T-cell (primary cell): ENCODE measurements at regions not wholly inside any gene's neighbourhood (a gene's known extent, or its start where the extent isn't known, plus 50 kb on each side); places are given as distances from the start of the nearest gene placed in this dataset.

Experiments
- ATAC-seq, 4 experiments: fragments of 200-7000 bp in 3 of 4; fragments of 150-1000 bp in 1 of 4; cut with Tn5 transposase; replicated peaks in 1 of 4; 1 replicate in 3 of 4; 2 replicates in 1 of 4; pipeline ENCODE4 v1.10.0; 2021; ENCODE audit warnings: moderate library complexity in 3 of 4, mild to moderate bottlenecking in 2 of 4, moderate number of reproducible peaks in 1 of 4
- CTCF ChIA-PET, 2 donors: fragments of 300-600 bp; sonication (Branson Sonifier 250); formaldehyde crosslinking; loops; one replicate each; lab custom pipeline; 2022; ENCODE audit warnings: antibody characterized with exemption in 2 of 2; lab: Charles Lee
- POLR2A ChIA-PET, 2 donors: fragments of 300-600 bp; sonication (Branson Sonifier 250); formaldehyde crosslinking; loops; one replicate each; lab custom pipeline; 2022; ENCODE audit warnings: antibody characterized with exemption in 2 of 2; lab: Charles Lee
- DNase-seq, 35 experiments: peaks; one replicate each; pipeline versions ENCODE4 v3.0.0 to v3.0.0-alpha.2; 2013 to 2023
- H3K27ac ChIP-seq: one replicate; pipeline ENCODE4 v1.5.1; 2013; ENCODE audit warnings: low read length
- H3K27me3 ChIP-seq, 2 experiments: replicated peaks in 1 of 2; 1 replicate in 1 of 2; 2 replicates in 1 of 2; pipeline versions ENCODE4 v1.6.1 to v1.7.0; 2013; ENCODE audit warnings: low read length in 1 of 2, mixed read lengths in 1 of 2; ENCODE audit not compliant: control insufficient read depth in 2 of 2, insufficient read depth in 2 of 2; ENCODE audit errors: extremely low read depth in 1 of 2
- H3K36me3 ChIP-seq, 2 donors: 1 replicate in 1 of 2; 2 replicates in 1 of 2; pipeline versions ENCODE4 v1.6.1 to v1.7.0; 2013; ENCODE audit warnings: low read length in 1 of 2; ENCODE audit not compliant: control insufficient read depth in 2 of 2, insufficient read depth in 1 of 2; ENCODE audit errors: extremely low read depth in 1 of 2
- H3K4me1 ChIP-seq, 2 experiments: 1 replicate in 1 of 2; 2 replicates in 1 of 2; pipeline versions ENCODE4 v1.6.1 to v1.7.0; 2013; ENCODE audit warnings: low read length in 2 of 2, mixed read lengths in 1 of 2; ENCODE audit not compliant: insufficient read depth in 2 of 2, control insufficient read depth in 1 of 2; ENCODE audit errors: extremely low read depth in 1 of 2
- H3K4me3 ChIP-seq, 2 donors: 1 replicate in 1 of 2; 2 replicates in 1 of 2; pipeline versions ENCODE4 v1.5.1 to v1.7.0; 2013; ENCODE audit warnings: mild to moderate bottlenecking in 2 of 2, low read length in 1 of 2, moderate library complexity in 1 of 2; ENCODE audit not compliant: control insufficient read depth in 1 of 2; ENCODE audit errors: extremely low read depth in 1 of 2
- H3K9me3 ChIP-seq: 2 replicates; pipeline ENCODE4 v1.7.0; 2013
- H3K27ac Mint-ChIP-seq, 2 donors: one replicate each; pipeline ENCODE4 v1.8.0; 2020 to 2021; ENCODE audit warnings: mild to moderate bottlenecking in 2 of 2, mixed read lengths in 2 of 2
- H3K27me3 Mint-ChIP-seq, 2 donors: one replicate each; pipeline ENCODE4 v1.8.0; 2021 to 2022; ENCODE audit warnings: mixed read lengths in 2 of 2
- H3K36me3 Mint-ChIP-seq: one replicate; pipeline ENCODE4 v1.8.0; 2021; ENCODE audit warnings: mixed read lengths
- H3K4me1 Mint-ChIP-seq, 3 donors: one replicate each; pipeline ENCODE4 v1.8.0; 2020 to 2022; ENCODE audit warnings: mixed read lengths in 3 of 3, mild to moderate bottlenecking in 1 of 3
- H3K4me3 Mint-ChIP-seq, 3 donors: one replicate each; pipeline ENCODE4 v1.8.0; 2020 to 2022; ENCODE audit warnings: mild to moderate bottlenecking in 3 of 3, mixed read lengths in 3 of 3, moderate library complexity in 3 of 3
- H3K9me3 Mint-ChIP-seq, 3 donors: one replicate each; pipeline ENCODE4 v1.8.0; 2020 to 2022; ENCODE audit warnings: mixed read lengths in 3 of 3
- WGBS: methylation state at CpG from one replicate; pipeline ENCODE4 v1.1.5; 2013; ENCODE audit warnings: missing lambda C conversion rate; ENCODE audit not compliant: insufficient coverage; 5-methylcytosine and 5-hydroxymethylcytosine counted together

DNA sequence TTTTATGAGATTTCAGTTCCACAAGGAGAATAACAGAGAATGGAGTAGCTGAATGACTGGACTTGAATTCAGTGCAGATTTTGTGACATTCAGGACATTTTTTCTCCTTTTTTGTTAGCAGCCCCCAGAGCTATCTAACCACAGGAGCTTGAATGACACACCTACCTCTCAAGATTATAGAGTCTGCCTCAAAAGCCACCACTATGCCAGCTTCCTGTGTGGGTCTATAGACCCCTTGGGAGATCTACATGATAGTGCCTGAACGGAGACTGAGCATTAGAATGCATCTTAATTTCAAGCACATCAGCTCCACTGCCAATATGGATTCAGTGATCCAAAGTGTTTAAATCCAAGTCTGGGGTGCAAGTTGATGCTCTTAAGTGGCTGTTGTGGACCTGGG lies 74.4 kb upstream of the ZNF648 start:
- no peak for DNase-seq
- Histone ChIP-seq H3K4me3 (no peak overlapping the region), H3K27me3 (no peaks in the 10 kb centered on the region), H3K27ac (no peak overlapping the region), H3K36me3 (no peaks in the 10 kb centered on the region), H3K9me3 (no peaks in the 10 kb centered on the region), H3K4me1 (peaks cover 0 to 5% of the 10 kb centered on the region in 2 experiments)
- CTCF ChIA-PET = interaction anchor here (0.6 to 1.1 kb wide), 4 partner anchors 9 to 534 kb away, joined by 3 to 4 read pairs (median 4); no protein-coding TSS in a partner anchor
- Mint-ChIP-seq H3K27ac (no peak overlapping the region), H3K9me3 (peaks cover 8 to 21% (median 12%) of the 10 kb centered on the region in 3 donors), H3K4me1 (peaks cover 3 to 10% (median 10%) of the 10 kb centered on the region in 3 donors), H3K4me3 (no peak overlapping the region), H3K36me3 (no peaks in the 10 kb centered on the region), H3K27me3 (no peaks in the 10 kb centered on the region)
- peak in 2 of 4 experiments; percentile 50 to 57 for ATAC-seq
- WGBS = no CpG with 5 or more reads among the region's 1 CpG
- POLR2A ChIA-PET = no interaction called here

- H3K9me3 Mint-ChIP-seq = peaks cover 8 to 21% (median 12%) of the 10 kb centered on the region in 3 donors
- H3K9me3 ChIP-seq = no peaks in the 10 kb centered on the region
- POLR2A ChIA-PET = no interaction called here
- H3K27me3 Mint-ChIP-seq = peaks cover 0 to 2% of the 10 kb centered on the region in 2 donors
- H3K4me3 ChIP-seq = peak overlapping the region in 1 of 2 donors; percentile 11
- H3K4me1 Mint-ChIP-seq = peaks cover 3 to 10% (median 10%) of the 10 kb centered on the region in 3 donors
- WGBS = no CpG with 5 or more reads among the region's 4 CpGs
- no peak overlapping the region for H3K27ac ChIP-seq
- peaks cover 0 to 5% of the 10 kb centered on the region in 2 experiments for H3K4me1 ChIP-seq
- no peak overlapping the region for H3K4me3 Mint-ChIP-seq
- CTCF ChIA-PET = interaction anchor here in 1 of 2 donors (1.1 kb wide), 1 partner anchor 9 kb away, joined by 6 read pairs; no protein-coding TSS in a partner anchor
- H3K27me3 ChIP-seq = peaks cover 0 to 6% of the 10 kb centered on the region in 2 experiments
- H3K27ac Mint-ChIP-seq = no peak overlapping the region
- DNase-seq (no peak), ATAC-seq (no peak)
- H3K36me3 ChIP-seq = no peaks in the 10 kb centered on the region
- H3K36me3 Mint-ChIP-seq = no peaks in the 10 kb centered on the region
These were observed 72.7 kb upstream of the ZNF648 start for GRCh38 chr1:182134257-182134656.

- Mint-ChIP-seq H3K27me3 (peaks cover 0 to 3% of the 10 kb centered on the region in 2 donors), H3K4me3 (no peak overlapping the region), H3K9me3 (peaks cover 8 to 21% (median 12%) of the 10 kb centered on the region in 3 donors), H3K27ac (no peak overlapping the region), H3K4me1 (peaks cover 3 to 10% (median 10%) of the 10 kb centered on the region in 3 donors), H3K36me3 (no peaks in the 10 kb centered on the region)
- no peaks in the 10 kb centered on the region for H3K9me3 ChIP-seq
- H3K36me3 ChIP-seq = no peaks in the 10 kb centered on the region
- CTCF ChIA-PET = no interaction called here
- no peak overlapping the region for H3K4me3 ChIP-seq
- POLR2A ChIA-PET = no interaction called here
- no peak for DNase-seq
- WGBS = no CpG with 5 or more reads among the region's 7 CpGs
- no peak overlapping the region for H3K27ac ChIP-seq
- ATAC-seq = no peak
- peaks cover 0 to 6% of the 10 kb centered on the region in 2 experiments for H3K27me3 ChIP-seq
- H3K4me1 ChIP-seq = peaks cover 0 to 5% of the 10 kb centered on the region in 2 experiments
These were observed 71.7 kb upstream of the ZNF648 start for GRCh38 chr1:182133181-182133580.

- Mint-ChIP-seq H3K4me1 (no peaks in the 10 kb centered on the region), H3K4me3 (no peak overlapping the region), H3K9me3 (peaks cover 7 to 12% (median 8%) of the 10 kb centered on the region in 3 donors), H3K36me3 (no peaks in the 10 kb centered on the region), H3K27ac (no peak overlapping the region), H3K27me3 (peaks cover 0 to 3% of the 10 kb centered on the region in 2 donors)
- Histone ChIP-seq H3K9me3 (no peaks in the 10 kb centered on the region), H3K36me3 (no peaks in the 10 kb centered on the region), H3K4me1 (no peaks in the 10 kb centered on the region), H3K27ac (no peak overlapping the region), H3K4me3 (no peak overlapping the region), H3K27me3 (peaks cover 0 to 6% of the 10 kb centered on the region in 2 experiments)
- POLR2A ChIA-PET = no interaction called here
- DNase-seq = no peak
- WGBS = 87% methylated on average over 8 of the region's 9 CpGs
- CTCF ChIA-PET = interaction anchor here (0.6 to 0.9 kb wide), 3 partner anchors 35 to 267 kb away, joined by 3 to 18 read pairs (median 6); no protein-coding TSS in a partner anchor
- ATAC-seq = no peak
These were observed 67.9 kb upstream of the ZNF648 start for GRCh38 chr1:182129398-182129797.

GRCh38 chr1:182128502-182128901 lies 67.0 kb upstream of the ZNF648 start:
- no peaks in the 10 kb centered on the region for H3K4me1 Mint-ChIP-seq
- no peaks in the 10 kb centered on the region for H3K36me3 Mint-ChIP-seq
- 83% methylated on average over 5 of the region's 6 CpGs for WGBS
- ChIA-PET CTCF (interaction anchor here (0.7 to 0.9 kb wide), 2 partner anchors 15 to 268 kb away, joined by 3 to 4 read pairs; no protein-coding TSS in a partner anchor), POLR2A (no interaction called here)
- no peaks in the 10 kb centered on the region for H3K36me3 ChIP-seq
- no peak for ATAC-seq
- H3K27ac Mint-ChIP-seq = no peak overlapping the region
- no peak overlapping the region for H3K4me3 Mint-ChIP-seq
- H3K4me3 ChIP-seq = no peak overlapping the region
- peaks cover 0 to 3% of the 10 kb centered on the region in 2 donors for H3K27me3 Mint-ChIP-seq
- H3K9me3 ChIP-seq = no peaks in the 10 kb centered on the region
- DNase-seq = no peak
- H3K4me1 ChIP-seq = no peaks in the 10 kb centered on the region
- peaks cover 0 to 6% of the 10 kb centered on the region in 2 experiments for H3K27me3 ChIP-seq
- peaks cover 0 to 3% (median 0%) of the 10 kb centered on the region in 3 donors for H3K9me3 Mint-ChIP-seq
- H3K27ac ChIP-seq = no peak overlapping the region

GRCh38 chr1:182127656-182128055 lies 66.1 kb upstream of the ZNF648 start:
- no peaks in the 10 kb centered on the region for H3K4me1 ChIP-seq
- Mint-ChIP-seq H3K9me3 (no peaks in the 10 kb centered on the region), H3K4me3 (no peak overlapping the region), H3K27me3 (peaks cover 0 to 3% of the 10 kb centered on the region in 2 donors), H3K4me1 (no peaks in the 10 kb centered on the region), H3K27ac (no peak overlapping the region), H3K36me3 (no peaks in the 10 kb centered on the region)
- WGBS = no CpG with 5 or more reads among the region's 3 CpGs
- no peak overlapping the region for H3K27ac ChIP-seq
- no peak for DNase-seq
- ATAC-seq = no peak
- H3K4me3 ChIP-seq = no peak overlapping the region
- H3K27me3 ChIP-seq = peaks cover 0 to 6% of the 10 kb centered on the region in 2 experiments
- no peaks in the 10 kb centered on the region for H3K36me3 ChIP-seq
- CTCF ChIA-PET = no interaction called here
- no peaks in the 10 kb centered on the region for H3K9me3 ChIP-seq
- POLR2A ChIA-PET = no interaction called here
